ENCODE measurements at regions not wholly inside any gene's neighbourhood (a gene's known extent, or its start where the extent isn't known, plus 50 kb on each side); places are given as distances from the start of the nearest gene placed in this dataset.

DNA sequence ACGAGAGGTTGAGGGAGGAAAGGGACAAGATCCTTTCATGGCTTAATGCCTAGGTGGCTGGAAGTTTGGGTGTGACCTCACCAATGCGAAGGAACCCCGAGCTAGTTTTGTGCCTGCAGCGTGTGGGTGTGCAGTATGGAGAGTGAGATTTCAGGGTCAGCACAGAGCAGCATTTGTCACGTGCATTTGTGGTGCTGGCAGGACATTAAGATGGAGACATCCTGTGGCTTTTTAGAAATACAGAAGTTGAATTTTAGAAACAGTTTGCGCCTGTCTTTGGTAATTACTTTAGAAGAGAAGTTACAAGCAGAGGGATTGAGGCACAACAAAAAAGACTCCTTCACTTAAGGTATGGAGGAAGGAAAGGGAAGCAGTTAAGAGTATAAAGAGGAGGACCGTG lies 258.2 kb upstream of the THUMPD2 start:
- no peak overlapping the region for H3K4me3 ChIP-seq (ENCODE audit: low read depth, poor library complexity, severe bottlenecking)
- WGBS, 2 donors = 61 to 68% methylated on average over 7 of the region's 7 CpGs
- intact Hi-C loops (cut with DNase I; ENCODE audit: low total_unique reads) = no loop called here
- peak; percentile 22 to 83 for DNase-seq (ENCODE audit: low spot score in 2 of 2)
- TF ChIP-seq POLR2A (IDR thresholded peaks at IDR 0.05) (no peak), CTCF (IDR thresholded peaks at IDR 0.05) (no peak)

DNA sequence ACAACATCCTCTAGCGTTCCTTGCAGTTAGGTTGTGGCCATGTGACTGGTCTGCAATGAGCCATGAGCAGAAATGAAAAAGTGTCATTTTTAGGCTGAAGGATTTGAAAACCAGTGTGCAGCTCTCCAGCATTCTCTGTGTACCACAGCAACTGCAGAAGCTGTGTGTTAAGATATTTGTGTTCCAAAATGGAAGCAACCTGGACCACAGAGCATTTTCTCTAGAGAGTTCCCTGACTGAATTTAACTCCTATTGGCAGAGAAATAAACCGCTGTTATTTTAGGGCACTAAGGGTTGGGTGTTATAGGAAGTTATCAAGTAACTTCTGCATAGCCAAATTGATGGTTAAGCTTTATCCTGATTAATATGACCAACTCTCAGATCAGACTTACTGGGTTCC lies 257.2 kb upstream of the THUMPD2 start:
- DNase-seq (ENCODE audit: low spot score in 2 of 2) = no peak
- WGBS, 2 donors = 81 to 84% methylated on average over 2 of the region's 2 CpGs
- TF ChIP-seq CTCF (IDR thresholded peaks at IDR 0.05) (no peak), POLR2A (IDR thresholded peaks at IDR 0.05) (no peak)
- intact Hi-C loops (cut with DNase I; ENCODE audit: low total_unique reads) = no loop called here
- no peak overlapping the region for H3K4me3 ChIP-seq (ENCODE audit: low read depth, poor library complexity, severe bottlenecking)

DNA sequence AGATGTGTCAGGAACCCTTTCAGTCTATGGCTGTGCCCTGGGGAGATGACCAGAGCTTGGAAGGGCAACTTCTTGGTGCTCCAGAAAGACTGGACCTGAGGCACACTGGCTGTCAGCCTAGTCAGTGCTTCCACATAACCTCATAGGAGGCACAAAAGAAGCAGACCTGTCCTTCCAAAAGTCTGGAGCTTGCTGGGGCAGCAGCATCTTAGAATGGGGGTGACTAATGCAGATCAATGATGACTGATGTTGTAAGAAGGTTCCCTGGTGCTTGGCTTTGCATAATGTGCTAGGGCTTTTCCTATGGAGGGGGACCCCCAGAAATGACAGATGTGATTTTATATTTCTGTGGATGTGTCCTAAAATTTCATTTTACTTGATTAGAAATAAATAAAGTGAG lies 255.7 kb upstream of the THUMPD2 start:
- no peak for TF ChIP-seq POLR2A (IDR thresholded peaks at IDR 0.05)
- no peak for TF ChIP-seq CTCF (IDR thresholded peaks at IDR 0.05)
- H3K4me3 ChIP-seq (ENCODE audit: low read depth, poor library complexity, severe bottlenecking) = no peak overlapping the region
- intact Hi-C loops (cut with DNase I; ENCODE audit: low total_unique reads) = no loop called here
- DNase-seq (ENCODE audit: low spot score in 2 of 2) = no peak

DNA sequence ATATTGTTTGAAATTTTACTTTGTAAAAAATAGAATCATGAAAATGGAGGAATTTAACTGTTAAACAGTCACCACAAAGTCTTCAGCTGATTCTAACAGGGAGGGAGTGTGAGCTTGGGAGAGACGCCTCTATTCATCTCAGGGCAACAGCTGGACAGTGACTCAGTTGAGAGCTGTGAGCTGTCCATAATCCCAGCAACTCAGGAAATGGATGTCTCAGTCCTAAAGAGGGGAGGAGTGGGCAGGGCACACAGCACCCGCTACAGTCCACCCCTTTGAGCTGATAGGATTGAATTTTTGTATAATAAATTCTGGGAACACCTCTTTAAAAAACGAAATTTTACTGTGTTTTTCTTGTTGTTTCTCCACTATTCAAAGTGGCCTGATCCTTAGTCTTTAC lies 255.1 kb upstream of the THUMPD2 start:
- intact Hi-C loops (cut with DNase I; ENCODE audit: low total_unique reads) = no loop called here

GRCh38 chr2:40033781-40034180 lies 254.7 kb upstream of the THUMPD2 start:
- DNase-seq (ENCODE audit: low spot score in 2 of 2) = no peak
- 81 to 86% methylated on average over 4 of the region's 4 CpGs for WGBS, 2 donors
- intact Hi-C loops (cut with DNase I; ENCODE audit: low total_unique reads) = no loop called here
- no peak overlapping the region for H3K4me3 ChIP-seq (ENCODE audit: low read depth, poor library complexity, severe bottlenecking)
- no peak for TF ChIP-seq POLR2A (IDR thresholded peaks at IDR 0.05)
- TF ChIP-seq CTCF (IDR thresholded peaks at IDR 0.05) = no peak

More for the DNA sequence above, 255.1 kb upstream of the THUMPD2 start:
- TF ChIP-seq CTCF (IDR thresholded peaks at IDR 0.05) = no peak
- no peak for TF ChIP-seq POLR2A (IDR thresholded peaks at IDR 0.05)
- DNase-seq (ENCODE audit: low spot score in 2 of 2) = no peak
- no peak overlapping the region for H3K4me3 ChIP-seq (ENCODE audit: low read depth, poor library complexity, severe bottlenecking)
- WGBS, 2 donors = 77% methylated on average over 3 of the region's 3 CpGs

DNA sequence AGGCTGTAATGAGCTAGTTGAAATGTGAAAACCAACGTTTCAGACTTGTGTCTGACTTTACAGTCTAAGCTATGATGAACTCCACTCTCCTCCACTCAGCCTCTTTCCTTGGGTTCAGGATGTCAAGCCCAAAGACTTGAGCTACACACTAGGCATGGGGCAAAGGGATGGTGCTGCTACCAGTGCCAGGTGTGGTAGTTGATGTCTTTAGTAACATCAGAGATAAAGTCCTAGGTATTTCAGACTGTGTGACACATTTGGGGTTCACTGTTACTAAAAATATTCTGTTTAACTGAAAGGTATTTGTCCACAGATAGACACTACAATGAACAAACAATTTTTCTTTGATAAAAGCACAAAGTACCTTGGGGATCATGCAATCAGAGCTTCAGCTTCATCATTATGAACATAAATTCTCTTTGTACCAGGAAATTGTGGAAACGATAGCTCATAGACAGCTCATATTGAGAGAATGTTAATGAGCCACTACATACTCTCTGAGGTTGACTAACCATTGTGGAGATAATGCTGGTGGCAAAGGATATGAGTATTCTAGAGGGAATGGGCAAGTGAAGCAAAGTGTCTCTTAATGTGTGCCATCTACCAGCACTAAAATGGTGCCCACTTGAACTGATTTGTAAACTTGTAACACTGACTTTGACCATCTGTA lies 253.7 kb upstream of the THUMPD2 start:
- no peak for DNase-seq (ENCODE audit: low spot score in 2 of 2)
- 72 to 74% methylated on average over 2 of the region's 2 CpGs for WGBS, 2 donors

More for the DNA sequence above, 253.7 kb upstream of the THUMPD2 start:
- no peak for TF ChIP-seq POLR2A (IDR thresholded peaks at IDR 0.05)
- TF ChIP-seq CTCF (IDR thresholded peaks at IDR 0.05) = no peak
- H3K4me3 ChIP-seq (ENCODE audit: low read depth, poor library complexity, severe bottlenecking) = no peak overlapping the region
- intact Hi-C loops (cut with DNase I; ENCODE audit: low total_unique reads) = no loop called here
